WTC11 (cell line): ENCODE measurements at regions not wholly inside any gene's neighbourhood (a gene's known extent, or its start where the extent isn't known, plus 50 kb on each side); places are given as distances from the start of the nearest gene placed in this dataset.

Source experiments
- ATAC-seq: fragments of 200-7000 bp; cut with Tn5 transposase; 2 replicates; pipeline ENCODE4 v1.10.0; 2021; ENCODE audit warnings: mild to moderate bottlenecking, moderate library complexity
- CTCF ChIA-PET: fragments of 300-600 bp; sonication (Branson Sonifier 250); formaldehyde crosslinking; loops from one replicate; lab custom pipeline; 2021; ENCODE audit warnings: antibody characterized with exemption; lab: Charles Lee
- POLR2A ChIA-PET: fragments of 350-600 bp; sonication (Branson Sonifier 250); formaldehyde crosslinking; loops from one replicate; lab custom pipeline; 2021; ENCODE audit warnings: antibody characterized with exemption; lab: Charles Lee
- DNase-seq: peaks from one replicate; pipeline ENCODE4 v3.0.0; 2021; ENCODE audit warnings: low spot score
- H3K27ac Mint-ChIP-seq: 2 replicates; pipeline ENCODE4 v1.8.0; 2021; ENCODE audit warnings: mixed read lengths
- H3K27me3 Mint-ChIP-seq: 2 replicates; pipeline ENCODE4 v1.8.0; 2021; ENCODE audit warnings: low read depth, mild to moderate bottlenecking, moderate library complexity, mixed read lengths
- H3K36me3 Mint-ChIP-seq: 2 replicates; pipeline ENCODE4 v1.8.0; 2021; ENCODE audit warnings: mixed read lengths
- H3K4me1 Mint-ChIP-seq: 2 replicates; pipeline ENCODE4 v1.8.0; 2022; ENCODE audit warnings: mixed read lengths
- H3K4me3 Mint-ChIP-seq: 2 replicates; pipeline ENCODE4 v1.8.0; 2021; ENCODE audit warnings: mild to moderate bottlenecking, moderate library complexity, mixed read lengths
- H3K9me3 Mint-ChIP-seq: 2 replicates; pipeline ENCODE4 v1.8.0; 2021; ENCODE audit warnings: mixed read lengths
- ATF2 ChIP-seq: sonication (generic); formaldehyde crosslinking; IDR thresholded peaks from 2 replicates; pipeline ENCODE4 v1.8.1; 2022; ENCODE audit warnings: low read depth, missing genetic modification reagents, borderline replicate concordance
- CBFB ChIP-seq: sonication (generic); formaldehyde crosslinking; IDR thresholded peaks from 2 replicates; pipeline ENCODE4 v1.8.1; 2022; ENCODE audit warnings: mild to moderate bottlenecking, low read depth, missing genetic modification reagents
- CTCF ChIP-seq: fragments of 200-600 bp; IDR thresholded peaks from 2 replicates; pipeline ENCODE4 v1.8.0; 2022; ENCODE audit warnings: antibody characterized with exemption
- GTF2I ChIP-seq: fragments of 250-450 bp; sonication (Bioruptor Pico); conservative IDR thresholded peaks from 2 replicates; pipeline ENCODE4 v1.4.0; 2021; ENCODE audit warnings: mild to moderate bottlenecking
- MYBL2 ChIP-seq: sonication (generic); formaldehyde crosslinking; IDR thresholded peaks from 2 replicates; pipeline ENCODE4 v1.8.1; 2023; ENCODE audit warnings: mild to moderate bottlenecking, moderate library complexity, missing genetic modification reagents
- NFYB ChIP-seq: sonication (generic); formaldehyde crosslinking; conservative IDR thresholded peaks from 2 replicates; pipeline ENCODE4 v1.8.0; 2022; ENCODE audit warnings: low read depth, missing genetic modification reagents
- PREB ChIP-seq: sonication (generic); formaldehyde crosslinking; IDR thresholded peaks from 2 replicates; pipeline ENCODE4 v1.8.1; 2022; ENCODE audit warnings: mild to moderate bottlenecking, missing genetic modification reagents, moderate library complexity, borderline replicate concordance
- RELA ChIP-seq: sonication (generic); formaldehyde crosslinking; IDR thresholded peaks from 2 replicates; pipeline ENCODE4 v1.8.1; 2022; ENCODE audit warnings: missing genetic modification reagents, mild to moderate bottlenecking, borderline replicate concordance
- RORB ChIP-seq: fragments of 250-450 bp; sonication (Bioruptor Pico); IDR thresholded peaks from 2 replicates; pipeline ENCODE4 v1.9.0; 2021; ENCODE audit warnings: mild to moderate bottlenecking
- SOX15 ChIP-seq: fragments of 250-450 bp; sonication (Bioruptor Pico); IDR thresholded peaks from 2 replicates; pipeline ENCODE4 v1.9.0; 2021; ENCODE audit warnings: mild to moderate bottlenecking
- STAT6 ChIP-seq: sonication (generic); formaldehyde crosslinking; conservative IDR thresholded peaks from 2 replicates; pipeline ENCODE4 v1.8.1; 2023; ENCODE audit warnings: mild to moderate bottlenecking, low read depth, missing genetic modification reagents, moderate library complexity
- TP53 ChIP-seq: sonication (generic); formaldehyde crosslinking; IDR thresholded peaks from 2 replicates; pipeline ENCODE4 v1.8.1; 2023; ENCODE audit warnings: mild to moderate bottlenecking, missing genetic modification reagents
- ZNF317 ChIP-seq: sonication (generic); formaldehyde crosslinking; IDR thresholded peaks from 2 replicates; pipeline ENCODE4 v1.8.1; 2023; ENCODE audit warnings: low read depth, mild to moderate bottlenecking, moderate library complexity, missing genetic modification reagents, borderline replicate concordance
- ZNF532 ChIP-seq: fragments of 250-450 bp; sonication (Bioruptor Pico); IDR thresholded peaks from 2 replicates; pipeline ENCODE4 v1.9.0; 2021; ENCODE audit warnings: mild to moderate bottlenecking, borderline replicate concordance
- TF ChIP-seq, protein P1 (sequence below): sonication (generic); formaldehyde crosslinking; IDR thresholded peaks from 2 replicates; pipeline ENCODE4 v1.8.1; 2023; ENCODE audit warnings: mild to moderate bottlenecking, missing genetic modification reagents, moderate library complexity

- H3K9me3 Mint-ChIP-seq = peaks cover 15% of the 10 kb centered on the region
- CTCF ChIA-PET = no interaction called here
- peaks cover 9% of the 10 kb centered on the region for H3K4me1 Mint-ChIP-seq
Observed at GRCh38 chr5:106094839-106095238, 1575.9 kb downstream of the EFNA5 start.

GRCh38 chr5:106094204-106094607 is 1576.5 kb downstream of the EFNA5 start:
- CTCF ChIA-PET = no interaction called here
- H3K9me3 Mint-ChIP-seq = peaks cover 9% of the 10 kb centered on the region
- H3K36me3 Mint-ChIP-seq = peaks cover 2% of the 10 kb centered on the region; the same call in 1 of the 2 replicates
- POLR2A ChIA-PET = no interaction called here
- DNase-seq (no peak), ATAC-seq (no peak)
- no peak overlapping the region for H3K4me3 Mint-ChIP-seq
- H3K27me3 Mint-ChIP-seq = no peaks in the 10 kb centered on the region
- no peak overlapping the region for H3K27ac Mint-ChIP-seq
- peaks cover 15% of the 10 kb centered on the region for H3K4me1 Mint-ChIP-seq
- TF ChIP-seq NFYB (CRISPR knock-in tag) (no peak), GTF2I (CRISPR knock-in tag) (no peak), ATF2 (CRISPR knock-in tag) (no peak), CBFB (CRISPR knock-in tag) (no peak), ZNF317 (CRISPR knock-in tag) (no peak), STAT6 (CRISPR knock-in tag) (no peak)

More at GRCh38 chr5:106094839-106095238, 1575.9 kb downstream of the EFNA5 start:
- POLR2A ChIA-PET = no interaction called here
- peaks cover 2% of the 10 kb centered on the region; the same call in 1 of the 2 replicates for H3K36me3 Mint-ChIP-seq
- DNase-seq (no peak), ATAC-seq (no peak)
- no peak overlapping the region for H3K4me3 Mint-ChIP-seq
- no peaks in the 10 kb centered on the region for H3K27me3 Mint-ChIP-seq
- no peak overlapping the region for H3K27ac Mint-ChIP-seq
- TF ChIP-seq MYBL2 (CRISPR knock-in tag) (no peak), RELA (CRISPR knock-in tag) (no peak), TP53 (CRISPR knock-in tag) (no peak), ZNF532 (CRISPR knock-in tag) (no peak), PREB (CRISPR knock-in tag) (no peak), ZNF317 (CRISPR knock-in tag) (no peak), SOX15 (CRISPR knock-in tag) (no peak), CTCF (no peak), RORB (CRISPR knock-in tag) (no peak)
- TF ChIP-seq, protein P1, sequence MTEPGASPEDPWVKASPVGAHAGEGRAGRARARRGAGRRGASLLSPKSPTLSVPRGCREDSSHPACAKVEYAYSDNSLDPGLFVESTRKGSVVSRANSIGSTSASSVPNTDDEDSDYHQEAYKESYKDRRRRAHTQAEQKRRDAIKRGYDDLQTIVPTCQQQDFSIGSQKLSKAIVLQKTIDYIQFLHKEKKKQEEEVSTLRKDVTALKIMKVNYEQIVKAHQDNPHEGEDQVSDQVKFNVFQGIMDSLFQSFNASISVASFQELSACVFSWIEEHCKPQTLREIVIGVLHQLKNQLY (CRISPR knock-in tag) = no peak
- TF ChIP-seq, all 79 proteins: peak for 0
